Heart left ventricle (tissue), 16 donors: ENCODE measurements at regions not wholly inside any gene's neighbourhood (a gene's known extent, or its start where the extent isn't known, plus 50 kb on each side); places are given as distances from the start of the nearest gene placed in this dataset.

Source experiments
- ATAC-seq, 4 donors: fragments of 200-7000 bp; cut with Tn5 transposase; one replicate each; pipeline ENCODE4 v1.9.1; 2020 to 2022; ENCODE audit warnings: moderate library complexity in 4 of 4, mild to moderate bottlenecking in 3 of 4, moderate number of reproducible peaks in 1 of 4
- DNase-seq, 5 donors: peaks; one replicate each; pipeline ENCODE4 v3.0.0-alpha.2; 2020
- H3K27ac ChIP-seq, 12 donors: fragments of 200-600 bp; sonication (generic) in 4 of 12; one replicate each; pipeline versions ENCODE4 v1.5.0 to v1.8.0; 2016 to 2022; ENCODE audit warnings: mild to moderate bottlenecking in 2 of 12
- H3K27me3 ChIP-seq, 9 donors: fragments of 200-600 bp; sonication (generic) in 2 of 9; one replicate each; pipeline versions ENCODE4 v1.5.1 to v1.8.0; 2016 to 2022; ENCODE audit warnings: mild to moderate bottlenecking in 3 of 9
- H3K36me3 ChIP-seq, 9 donors: fragments of 200-600 bp; sonication (generic) in 2 of 9; one replicate each; pipeline versions ENCODE4 v1.5.0 to v1.8.0; 2018 to 2022; ENCODE audit warnings: mild to moderate bottlenecking in 2 of 9
- H3K4me1 ChIP-seq, 12 donors: fragments of 200-600 bp; sonication (generic) in 4 of 12; one replicate each; pipeline versions ENCODE4 v1.5.0 to v1.8.0; 2016 to 2022; ENCODE audit warnings: mild to moderate bottlenecking in 3 of 12
- H3K4me3 ChIP-seq, 12 donors: fragments of 200-600 bp; sonication (generic) in 4 of 12; one replicate each; pipeline versions ENCODE4 v1.5.0 to v1.8.0; 2017 to 2022; ENCODE audit warnings: mild to moderate bottlenecking in 9 of 12, moderate library complexity in 4 of 12
- H3K9me3 ChIP-seq, 12 donors: fragments of 200-600 bp; sonication (generic) in 4 of 12; one replicate each; pipeline versions ENCODE4 v1.5.0 to v1.8.0; 2016 to 2022; ENCODE audit warnings: mild to moderate bottlenecking in 1 of 12
- CTCF ChIP-seq, 12 donors: fragments of 200-600 bp; sonication (generic) in 4 of 12; IDR thresholded peaks; one replicate each; pipeline versions ENCODE4 v1.5.0 to v1.8.0; 2018 to 2022; ENCODE audit warnings: antibody characterized with exemption in 12 of 12, mild to moderate bottlenecking in 5 of 12
- POLR2A ChIP-seq, 2 donors: fragments of 450-650 bp; IDR thresholded peaks; one replicate each; pipeline ENCODE4 v1.6.1; 2017; ENCODE audit warnings: antibody characterized with exemption in 2 of 2, mild to moderate bottlenecking in 2 of 2, moderate library complexity in 2 of 2
- WGBS, 4 donors: extraction: QIAGEN DNeasy Blood & Tissue Kit in 2 of 4; methylation state at CpG; one replicate each; pipeline versions ENCODE4 v1.1.5 to v1.1.7; 2013 to 2018; 5-methylcytosine and 5-hydroxymethylcytosine counted together
- intact Hi-C, 10 donors: fragments of 100-400 bp; cut with DNase I; formaldehyde crosslinking; loops; one replicate each; pipeline versions ENCODE4 v1.11.1 to v1.14.2; 2022
- donor health status: ischemic (EF 13 %, LVEDD 7.1; RV severe dilation, severe dysfunction).
- donor health status: healthy with polysubstance abuse.
- donor health status: DM: no; HTN: yes; CAD: no.
- donor health status: DM: no; HTN: no; CAD: no.
- donor health status: ischemic (EF 25% LVEDD 6.9; RV normal size, moderate dysfunction).
- donor health status: ischemic (EF 25% LVEDD 5.7; RV mildly dilated, moderate dysfunction).
- donor health status: healthy.
- donor health status: DM: yes; HTN: yes; CAD: no.
- donor health status: ischemic (EF 35%, LVEDD 5.7; RV mildly dilated, moderate dysfunction).
- donor health status: nonischemic (EF 11% LVEDD 7.7; RV severe dilation, severe dysfunction).
- donor health status: DM: yes; HTN: yes; CAD: no.
- donor health status: PGD.
- donor health status: ischemic (EF 29% LVEDD 5.4; RV normal size, mild dysfunction).
- donor health status: nonischemic (EF 23%, LVEDD 6.1; RV moderate dilation, normal function).

- WGBS, 4 donors, result 41 to 55% (median 49%) methylated on average over 3 of the region's 3 CpGs
- DNase-seq (peak in 2 of 5 donors; percentile 16 to 17), ATAC-seq (peak in 2 of 4 donors; percentile 54 to 64)
- TF ChIP-seq POLR2A (IDR thresholded peaks at IDR 0.05), result no peak
- no peak for TF ChIP-seq CTCF (IDR thresholded peaks at IDR 0.05)
- H3K27ac ChIP-seq, result no peak overlapping the region
- H3K36me3 ChIP-seq, result no peaks in the 10 kb centered on the region
- intact Hi-C loops, result loop anchor here in 8 of 10 donors (5.0 to 10.0 kb wide), 12 partner anchors 150 to 1750 kb away; partner anchors contain the start of gene PCDH18 (in 2 of the 8)
- H3K4me3 ChIP-seq, result peak overlapping the region in 10 of 12 donors; percentile 5 to 59 (median 40)
- no peaks in the 10 kb centered on the region for H3K4me1 ChIP-seq
- peaks cover 0 to under 1% (median 0%) of the 10 kb centered on the region in 9 donors for H3K27me3 ChIP-seq
- no peaks in the 10 kb centered on the region for H3K9me3 ChIP-seq
Observed at GRCh38 chr4:137125011-137125410, 407.3 kb downstream of the PCDH18 start.

- Histone ChIP-seq H3K9me3 (no peaks in the 10 kb centered on the region), H3K27ac (no peak overlapping the region), H3K27me3 (no peaks in the 10 kb centered on the region), H3K4me3 (peak overlapping the region in 10 of 12 donors; percentile 5 to 59 (median 40)), H3K4me1 (no peaks in the 10 kb centered on the region), H3K36me3 (no peaks in the 10 kb centered on the region)
- intact Hi-C loops, result loop anchor here (5.0 to 10.0 kb wide), 14 partner anchors 150 to 1750 kb away; partner anchors contain the start of gene PCDH18 (in 2 of the 10)
- ATAC-seq, result peak; percentile 80 to 99 (median 89)
- TF ChIP-seq POLR2A (IDR thresholded peaks at IDR 0.05) (no peak), CTCF (IDR thresholded peaks at IDR 0.05) (peak; percentile 33 to 75 (median 63))
- WGBS, 4 donors, result 42 to 58% (median 49%) methylated on average over 5 of the region's 5 CpGs
- no peak for DNase-seq
Observed at GRCh38 chr4:137124278-137124932, 407.9 kb downstream of the PCDH18 start.

- Histone ChIP-seq H3K9me3 (no peaks in the 10 kb centered on the region), H3K36me3 (no peaks in the 10 kb centered on the region), H3K4me1 (no peaks in the 10 kb centered on the region), H3K27ac (no peak overlapping the region), H3K27me3 (no peaks in the 10 kb centered on the region), H3K4me3 (no peak overlapping the region)
- no peak for DNase-seq
- TF ChIP-seq POLR2A (IDR thresholded peaks at IDR 0.05) (no peak), CTCF (IDR thresholded peaks at IDR 0.05) (no peak)
- 88 to 96% (median 94%) methylated on average over 2 of the region's 2 CpGs for WGBS, 4 donors
- intact Hi-C loops, result loop anchor here (5.0 to 10.0 kb wide), 14 partner anchors 152 to 1752 kb away; partner anchors contain the start of gene PCDH18 (in 2 of the 10)
- no peak for ATAC-seq
Observed at GRCh38 chr4:137122876-137123275, 409.4 kb downstream of the PCDH18 start.

GRCh38 chr4:137116144-137116543, 416.1 kb downstream of the PCDH18 start:
- intact Hi-C loops, result no loop called here
- no peak for ATAC-seq
- Histone ChIP-seq H3K36me3 (no peaks in the 10 kb centered on the region), H3K9me3 (peaks cover 0 to 9% (median 0%) of the 10 kb centered on the region in 12 donors), H3K4me1 (no peaks in the 10 kb centered on the region), H3K27ac (no peak overlapping the region), H3K4me3 (no peak overlapping the region), H3K27me3 (no peaks in the 10 kb centered on the region)
- 79 to 83% (median 80%) methylated on average over 3 of the region's 3 CpGs for WGBS, 4 donors
- TF ChIP-seq POLR2A (IDR thresholded peaks at IDR 0.05), result no peak
- no peak for TF ChIP-seq CTCF (IDR thresholded peaks at IDR 0.05)
- DNase-seq, result no peak
